GM19463 (cell line): ENCODE measurements at regions not wholly inside any gene's neighbourhood (a gene's known extent, or its start where the extent isn't known, plus 50 kb on each side); places are given as distances from the start of the nearest gene placed in this dataset.

Experiments used
- ATAC-seq: cut with Tn5 transposase; IDR thresholded peaks from one replicate; pipeline ENCODE4 v1.9.1; 2021; ENCODE audit warnings: mild to moderate bottlenecking, moderate library complexity; ENCODE audit not compliant: unreplicated experiment

DNA sequence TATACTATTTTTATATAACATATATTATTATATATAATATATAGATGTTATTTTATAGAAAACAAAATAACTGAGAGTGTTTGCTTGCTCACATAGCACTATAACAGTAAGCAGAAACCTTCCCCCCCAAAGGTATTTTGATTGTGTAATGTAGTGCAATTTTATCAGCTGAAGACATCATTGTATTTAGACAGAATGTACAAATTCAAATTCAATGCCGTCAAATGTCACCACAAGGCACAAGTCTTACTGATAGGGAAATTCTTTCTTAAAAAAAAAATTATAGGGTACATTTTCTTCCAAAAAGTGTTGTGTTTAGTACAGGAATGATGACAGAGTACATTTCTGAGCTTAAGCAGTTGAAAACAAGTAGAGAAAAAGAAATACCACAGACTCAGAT is 1147.1 kb upstream of the SPRY2 start:
- ATAC-seq = no peak

DNA sequence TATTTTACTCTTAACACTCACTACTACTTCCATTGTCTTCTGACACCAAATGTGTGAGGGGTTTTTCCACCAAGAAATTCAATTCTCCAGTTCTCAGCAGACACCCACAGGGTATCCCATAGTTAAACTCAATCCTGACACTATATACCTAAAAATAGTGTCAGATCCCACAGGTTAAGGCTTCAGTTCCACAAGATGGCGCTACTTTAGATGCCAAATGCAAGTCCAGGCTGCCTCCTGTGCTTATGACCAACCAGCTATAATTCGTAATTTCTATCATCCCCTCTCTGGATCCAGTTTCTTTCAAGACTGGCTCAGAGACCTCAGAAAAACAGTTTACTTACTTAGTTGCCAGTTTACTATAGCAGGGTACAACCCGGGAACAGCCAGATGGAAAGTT is 1146.2 kb upstream of the SPRY2 start:
- no peak for ATAC-seq

DNA sequence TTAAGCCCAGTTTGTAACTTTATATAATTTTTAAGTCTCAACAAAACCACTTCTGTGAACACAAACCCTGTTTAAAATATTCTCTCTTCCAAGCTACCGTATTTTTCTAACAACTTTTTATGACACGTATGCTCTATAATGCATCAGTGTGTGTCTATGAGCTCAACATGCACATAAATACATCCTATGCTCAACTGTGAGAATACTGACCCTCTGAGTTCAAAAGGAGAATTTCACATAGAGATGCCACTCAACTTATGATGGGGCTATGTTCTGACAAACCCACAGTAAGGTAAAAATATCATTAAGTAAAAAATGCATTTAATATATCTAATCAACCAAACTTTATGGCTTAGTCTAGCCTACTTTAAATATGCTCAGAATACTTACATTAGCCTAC is 1139.7 kb upstream of the SPRY2 start:
- no peak for ATAC-seq

DNA sequence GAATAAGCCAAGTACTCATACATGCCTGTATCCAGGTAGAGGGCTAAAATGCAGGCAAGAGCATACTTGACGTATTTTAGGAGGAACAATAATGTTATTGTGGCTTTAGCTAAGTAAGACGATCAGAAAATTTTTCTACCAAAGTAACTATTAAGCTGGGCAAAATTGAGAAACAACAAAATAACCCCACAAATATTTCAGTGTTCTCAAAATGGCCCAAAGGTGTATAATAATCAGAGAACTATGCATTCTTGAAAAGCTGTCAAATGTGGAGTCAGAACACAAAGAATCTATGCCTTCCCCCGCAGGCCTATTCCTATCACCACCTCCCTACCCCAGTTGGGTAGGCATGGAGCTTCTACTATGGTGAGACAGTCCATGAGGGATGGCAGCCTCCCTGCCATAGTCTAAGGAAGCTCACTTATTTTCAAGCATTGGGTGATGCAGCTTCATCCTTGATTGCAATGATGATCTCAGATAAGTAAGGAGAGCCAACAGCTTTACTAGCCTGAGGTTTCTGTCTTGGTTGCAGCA is 1132.5 kb upstream of the SPRY2 start:
- no peak for ATAC-seq

DNA sequence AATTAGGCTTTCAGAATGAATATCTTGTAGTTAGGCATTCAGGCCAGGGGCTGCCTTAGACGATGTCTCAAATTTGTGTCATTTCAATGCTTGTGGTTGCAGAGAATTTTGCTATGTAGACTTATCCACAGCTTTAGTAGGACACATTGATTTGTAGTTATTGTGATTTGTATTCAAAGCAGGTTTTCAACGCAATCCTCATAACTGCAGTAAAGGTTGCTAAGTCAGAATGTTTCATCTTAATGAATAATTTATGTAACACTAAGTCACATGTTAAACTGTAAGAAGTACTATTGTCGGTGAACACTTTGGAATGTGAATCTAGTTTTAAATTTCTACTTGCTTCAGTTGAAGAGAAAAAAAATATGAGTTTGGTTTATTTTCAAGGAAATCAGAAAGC is 1117.2 kb upstream of the SPRY2 start:
- no peak for ATAC-seq

DNA sequence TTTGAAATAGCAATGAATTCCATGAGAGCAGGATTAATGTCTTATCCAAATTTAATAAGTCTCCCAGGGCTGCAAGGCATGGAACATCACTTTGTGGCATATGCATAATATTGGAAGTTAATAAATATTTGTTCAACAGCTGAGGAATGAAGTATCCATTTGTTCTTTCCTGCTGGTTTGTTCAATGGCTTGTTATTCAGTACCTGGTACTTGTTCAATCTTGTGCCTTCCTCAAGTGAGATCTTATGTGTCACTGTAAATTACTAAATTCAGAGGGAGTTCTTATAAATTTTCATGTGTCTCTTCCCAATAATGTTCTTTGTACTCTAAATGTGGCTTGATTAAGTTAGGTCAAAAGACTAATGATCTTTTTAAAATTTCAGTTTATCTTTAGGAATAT is 1105.5 kb upstream of the SPRY2 start:
- no peak for ATAC-seq

DNA sequence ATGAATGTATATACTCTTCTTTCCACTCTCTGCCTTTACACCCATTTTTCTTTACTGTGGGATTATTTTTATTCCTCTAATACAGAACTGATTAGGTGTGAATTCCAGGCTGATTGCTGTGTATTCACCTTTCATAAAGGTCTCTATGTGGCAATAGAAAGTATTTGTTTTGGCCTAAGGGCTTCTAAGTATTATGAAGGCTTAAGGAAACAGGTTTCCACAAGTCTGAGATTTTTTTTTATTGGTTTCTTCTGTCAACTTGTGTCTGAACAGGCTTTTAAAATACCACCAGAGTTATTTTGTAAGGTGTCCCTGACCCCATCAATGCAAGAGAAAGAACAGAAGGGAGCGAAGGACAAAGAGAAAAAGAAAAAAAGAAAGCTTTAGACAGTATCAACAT is 1102.0 kb upstream of the SPRY2 start:
- no peak for ATAC-seq

DNA sequence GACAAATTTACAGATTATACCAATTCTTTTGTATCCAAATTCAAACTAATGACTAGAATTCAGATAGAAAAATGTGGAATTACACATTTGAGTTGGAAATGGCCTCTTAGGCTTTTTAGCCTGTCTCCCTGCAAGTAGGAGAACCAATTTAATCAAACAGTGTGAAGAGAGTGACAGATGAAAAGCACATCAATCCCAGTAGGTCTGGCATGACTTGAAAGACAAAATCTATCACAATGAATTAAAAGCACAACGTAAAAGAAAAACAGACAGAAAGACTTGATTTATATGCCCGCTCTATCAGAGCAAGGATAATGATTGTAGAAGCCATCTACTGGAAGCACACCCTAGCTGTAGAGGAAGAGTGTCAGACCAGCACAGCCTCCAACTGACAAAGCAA is 1084.4 kb upstream of the SPRY2 start:
- ATAC-seq = no peak

DNA sequence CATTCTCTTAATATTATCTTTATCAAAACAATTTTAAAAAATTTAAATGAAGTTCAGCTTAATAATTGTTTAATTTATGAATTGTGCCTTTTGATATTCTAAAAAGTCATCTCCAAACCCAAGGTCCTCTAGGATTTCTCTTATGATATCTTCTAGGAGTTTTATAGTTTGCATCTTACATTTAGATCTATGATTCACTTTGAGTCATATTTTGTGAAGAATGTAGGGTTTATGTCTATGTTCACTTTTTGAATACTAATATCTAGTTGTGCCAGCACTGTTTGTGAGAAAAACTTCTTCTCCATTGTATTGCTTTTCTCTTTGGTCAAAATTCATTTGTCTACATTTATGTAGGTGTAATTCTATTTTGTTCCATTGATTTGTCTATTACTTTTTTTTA is 1068.4 kb upstream of the SPRY2 start:
- no peak for ATAC-seq

DNA sequence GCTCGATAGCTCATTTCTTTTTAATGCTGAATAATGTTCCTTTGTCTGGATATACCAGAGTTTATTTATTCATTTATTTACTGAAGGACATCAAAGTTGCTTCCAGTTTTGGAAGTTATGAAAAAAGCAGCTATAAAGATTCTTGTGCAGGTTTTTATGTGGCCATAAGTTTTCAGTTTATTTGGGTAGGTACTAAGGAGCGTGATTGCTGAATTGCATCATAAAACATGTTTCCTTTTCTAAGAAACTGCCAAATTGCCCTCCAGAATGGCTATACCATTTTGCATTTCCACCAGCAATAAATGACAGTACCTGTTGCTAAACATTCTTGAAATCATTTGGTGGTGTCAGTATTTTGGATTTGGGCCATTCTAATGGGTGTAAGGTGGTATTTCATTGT is 1067.7 kb upstream of the SPRY2 start:
- no peak for ATAC-seq

DNA sequence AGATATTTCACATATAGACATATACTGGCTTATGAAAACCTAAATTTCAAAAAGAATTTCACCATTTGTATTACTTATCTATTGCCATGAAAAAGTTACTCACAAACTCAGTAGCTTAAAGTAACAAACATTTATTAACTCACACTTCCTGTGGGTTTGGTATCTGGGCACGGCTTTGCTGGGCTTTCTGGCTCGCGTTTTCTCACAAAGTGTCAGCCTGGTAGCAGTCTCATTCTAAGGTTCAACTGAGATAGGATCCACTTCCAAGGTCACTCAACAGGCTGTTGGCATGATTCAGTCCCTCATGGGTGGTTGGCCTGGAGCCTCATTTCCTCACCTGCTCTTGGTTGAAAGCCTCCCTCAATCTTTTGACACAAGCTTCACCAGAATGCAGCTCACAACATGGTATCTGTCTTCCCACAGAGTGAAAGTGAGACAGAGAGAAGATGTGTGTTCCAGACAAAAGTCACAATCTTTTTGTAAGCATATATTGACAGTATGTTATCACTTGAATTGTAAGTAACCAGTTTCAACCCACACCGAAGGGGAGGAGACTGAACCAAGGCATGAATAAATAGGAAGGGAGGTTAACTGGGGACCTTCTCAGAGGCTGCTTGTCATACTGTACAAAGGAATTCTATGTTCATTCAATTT is 1065.8 kb upstream of the SPRY2 start:
- ATAC-seq = peak; percentile 85

DNA sequence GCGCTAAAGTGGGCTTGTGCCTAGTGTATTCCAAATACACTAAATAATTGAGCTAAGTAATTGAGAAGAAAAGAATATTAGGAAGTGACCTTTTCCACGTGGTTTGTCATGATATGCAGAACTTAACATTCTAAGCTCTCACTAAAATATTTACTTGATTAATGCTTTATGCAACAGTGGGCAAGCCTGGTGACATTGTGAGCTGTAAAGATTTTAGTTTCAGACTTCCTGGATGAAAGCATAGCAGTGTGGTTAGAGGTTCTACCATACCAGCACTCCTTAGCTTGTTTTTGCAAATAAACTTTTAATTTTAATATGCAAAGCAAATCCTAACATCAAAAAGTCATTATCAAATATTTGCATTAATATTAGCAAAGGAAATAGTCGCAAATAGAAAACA is 1065.1 kb upstream of the SPRY2 start:
- no peak for ATAC-seq

DNA sequence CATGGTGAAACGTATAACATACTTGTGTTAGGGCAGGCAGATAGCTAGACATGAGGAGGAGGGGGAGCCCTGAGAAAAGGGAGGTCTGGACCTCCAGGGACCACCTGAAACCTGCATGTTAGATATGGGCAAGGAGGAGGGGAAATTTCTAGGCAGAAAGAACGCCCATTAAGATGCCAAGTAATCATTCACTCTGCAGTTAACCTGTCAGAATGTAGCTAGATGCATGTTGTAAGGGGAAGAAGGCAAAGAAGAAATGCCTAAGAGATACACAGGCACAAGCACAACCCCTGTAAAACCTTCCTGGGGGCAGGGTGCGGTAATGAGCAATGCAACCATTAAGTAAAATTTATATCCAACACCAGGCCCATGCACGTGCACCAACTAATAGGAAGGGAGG is 1055.3 kb upstream of the SPRY2 start:
- no peak for ATAC-seq

DNA sequence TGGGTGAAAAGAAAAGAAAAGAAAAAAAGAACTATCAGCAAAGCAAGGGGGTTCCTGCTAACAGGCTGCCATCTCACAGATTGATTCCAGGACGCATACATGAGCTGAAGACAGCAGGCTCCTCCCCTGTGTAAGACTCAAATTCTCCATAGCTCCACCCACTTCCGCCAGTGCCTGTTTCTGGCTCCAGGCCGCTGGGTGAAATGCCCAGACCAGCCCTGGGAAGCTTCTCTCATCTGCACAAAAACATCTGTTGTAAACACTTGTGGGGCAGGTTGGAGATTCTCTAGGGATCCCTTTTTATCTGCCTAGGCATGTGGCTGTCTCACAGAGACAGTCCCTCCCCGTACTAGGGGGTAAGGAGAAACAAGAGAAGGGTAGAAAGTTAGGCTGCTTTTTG is 1054.4 kb upstream of the SPRY2 start:
- ATAC-seq = no peak

DNA sequence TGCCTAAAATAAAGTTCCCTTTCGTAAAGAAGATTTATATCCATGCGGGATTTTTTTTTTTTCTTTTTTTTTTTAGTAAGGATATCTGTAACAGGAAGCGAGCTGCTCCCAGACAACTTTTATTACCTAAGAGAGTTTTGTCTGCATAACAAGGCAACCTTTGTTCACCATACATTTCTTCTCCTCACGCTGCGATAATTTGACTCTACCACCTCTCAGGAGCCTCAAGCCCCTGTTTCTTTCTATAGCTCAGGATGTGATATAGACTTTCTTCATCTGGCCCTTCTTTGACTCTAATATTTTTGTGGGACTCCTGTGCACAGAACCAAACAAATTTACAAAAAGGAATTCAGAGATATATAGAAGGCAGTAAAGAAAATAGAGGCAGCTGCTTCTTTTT is 1053.7 kb upstream of the SPRY2 start:
- no peak for ATAC-seq

DNA sequence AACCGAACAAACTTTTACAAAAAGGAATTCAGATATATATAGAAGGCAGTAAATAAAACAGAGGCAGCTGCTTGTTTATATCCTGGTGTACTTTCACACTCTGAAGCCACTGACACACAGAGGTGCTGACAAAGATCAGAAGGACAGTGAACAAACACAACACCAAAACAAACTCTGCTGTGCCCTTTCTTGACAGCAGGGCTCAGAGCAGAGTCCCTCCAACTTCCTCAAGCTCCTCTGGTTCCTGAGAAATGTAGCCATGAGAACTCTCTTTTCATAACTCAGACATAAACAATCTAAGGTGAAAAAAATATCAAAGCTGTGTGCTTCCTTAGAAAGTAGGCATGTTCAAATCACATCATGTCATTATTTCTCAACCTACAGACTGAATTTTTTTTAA is 1052.8 kb upstream of the SPRY2 start:
- peak; percentile 54 for ATAC-seq

DNA sequence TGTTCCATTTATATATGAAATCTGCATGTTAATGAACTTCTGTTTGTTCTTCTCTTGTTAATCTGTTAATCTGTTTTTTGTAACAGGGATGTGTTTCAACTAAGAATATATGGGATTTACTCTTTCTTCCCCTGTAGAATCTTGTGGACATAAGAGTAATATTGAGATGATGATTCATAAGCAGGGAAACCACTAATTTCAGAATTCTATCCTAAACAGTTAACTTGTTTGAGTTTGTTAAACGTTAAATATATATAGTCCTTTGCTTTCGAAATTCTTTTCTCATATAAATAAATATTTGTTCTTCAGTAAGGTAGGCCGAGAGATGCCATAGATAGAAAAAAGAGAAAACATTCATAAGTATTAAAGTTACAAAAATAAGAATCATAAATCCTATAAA is 1052.2 kb upstream of the SPRY2 start:
- ATAC-seq = no peak

DNA sequence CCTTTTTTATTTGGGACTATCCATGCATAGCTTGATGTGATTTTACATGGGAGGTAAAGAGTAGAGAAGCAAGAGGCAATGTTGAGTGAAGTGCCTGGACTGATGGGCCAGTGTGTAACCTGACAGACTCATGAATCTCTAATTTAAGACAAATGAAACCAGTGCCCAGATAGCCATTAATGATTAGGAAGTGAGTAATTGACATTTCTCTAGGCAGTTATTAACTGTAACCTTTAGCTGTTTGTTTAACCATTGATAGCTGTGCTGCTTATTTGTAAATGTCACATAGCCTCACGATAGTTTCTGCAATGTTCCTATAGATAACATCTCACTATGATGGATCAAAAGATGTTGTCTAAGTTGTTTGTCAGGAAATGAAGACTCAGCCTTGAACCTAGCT is 1047.5 kb upstream of the SPRY2 start:
- ATAC-seq = peak; percentile 64

DNA sequence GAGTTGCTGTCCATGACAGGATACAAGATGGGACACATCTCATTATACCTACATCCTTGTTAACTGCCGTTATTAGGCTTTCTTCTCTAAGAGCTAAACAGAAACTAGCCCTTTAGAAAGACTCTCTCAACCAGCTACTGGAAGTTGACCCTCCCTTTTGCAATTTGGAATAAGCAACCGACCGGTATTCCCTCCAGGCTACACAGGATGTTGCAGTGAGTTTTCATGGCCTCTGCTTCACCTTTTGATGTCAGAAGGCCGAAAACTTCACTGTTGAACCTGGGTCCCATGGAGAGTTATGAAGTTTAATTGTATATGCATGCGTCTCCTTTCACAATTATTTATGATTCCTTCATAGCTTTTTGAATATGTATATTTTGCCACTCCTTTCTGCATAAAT is 1042.5 kb upstream of the SPRY2 start:
- ATAC-seq = no peak

DNA sequence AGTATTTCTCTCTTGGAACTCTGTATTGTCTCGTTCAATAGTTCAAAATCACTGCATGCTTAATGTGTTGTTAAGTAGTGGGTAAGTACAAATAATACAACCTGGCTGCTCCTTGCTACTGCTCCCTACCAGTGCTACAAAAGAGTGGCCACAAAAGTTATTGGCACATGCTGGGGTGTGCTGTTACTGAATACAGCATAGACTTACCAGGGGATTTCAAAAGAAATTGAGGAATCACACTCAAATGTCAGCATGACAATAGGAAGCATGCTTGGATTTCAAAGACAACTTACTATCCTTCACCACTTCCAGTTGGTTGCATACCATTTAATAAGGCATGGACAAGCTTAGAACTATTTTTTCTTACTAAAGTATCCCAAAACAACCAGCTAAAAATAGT is 1041.3 kb upstream of the SPRY2 start:
- no peak for ATAC-seq

DNA sequence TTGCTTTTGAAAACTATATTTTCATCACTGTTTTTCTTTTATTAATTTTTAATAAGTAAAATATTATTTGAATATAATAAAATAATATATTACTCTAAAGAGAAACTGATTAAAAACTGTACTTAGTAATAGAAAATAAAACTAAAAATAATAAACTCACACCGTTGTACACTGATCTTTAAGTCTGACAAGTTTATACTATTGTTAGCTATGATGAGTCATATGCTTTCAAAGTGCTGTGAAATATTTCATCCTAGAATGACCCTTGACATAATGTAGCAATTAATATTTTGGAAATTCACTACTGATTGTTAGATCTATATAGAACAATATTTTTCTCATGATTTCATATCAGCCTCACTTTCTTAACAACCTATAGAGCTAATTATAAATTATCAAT is 1040.6 kb upstream of the SPRY2 start:
- ATAC-seq = peak; percentile 37

DNA sequence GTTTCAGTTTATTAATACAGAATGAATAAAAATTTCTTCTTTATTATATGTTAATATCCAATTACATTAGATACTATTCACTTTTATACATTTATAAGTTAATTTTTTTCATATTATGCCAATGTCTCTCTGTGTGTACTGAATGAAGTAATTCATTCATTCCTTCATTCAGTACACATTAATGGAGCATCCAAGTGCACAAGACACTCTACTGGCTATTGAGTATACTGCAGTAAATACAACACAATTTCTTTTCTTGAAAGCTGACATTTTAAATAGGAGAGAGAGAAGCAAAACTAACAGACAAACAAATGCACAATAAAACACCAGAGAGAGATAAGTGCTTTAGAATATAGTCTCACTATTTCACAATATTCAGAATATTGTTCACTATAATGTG is 1038.3 kb upstream of the SPRY2 start:
- no peak for ATAC-seq

DNA sequence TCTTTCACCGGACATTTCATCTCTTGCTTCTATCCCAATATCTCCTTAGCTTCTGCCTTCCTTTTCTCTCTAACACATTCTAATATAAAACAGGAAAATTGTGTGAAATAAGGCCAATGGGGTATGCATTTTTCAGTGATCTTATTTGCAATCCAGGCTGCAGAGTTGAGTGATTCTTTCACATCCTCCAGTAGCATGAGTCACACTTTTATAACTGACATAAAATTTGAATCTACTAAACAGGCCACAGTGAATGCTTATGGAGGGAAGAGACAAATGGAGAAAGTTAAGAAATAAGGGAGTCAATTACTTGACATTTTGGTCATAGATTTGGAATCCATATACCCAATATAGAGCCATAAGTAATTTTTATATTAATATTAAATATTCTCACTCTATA is 1037.0 kb upstream of the SPRY2 start:
- no peak for ATAC-seq
